Tibial artery (tissue), 4 donors: ENCODE measurements at regions not wholly inside any gene's neighbourhood (a gene's known extent, or its start where the extent isn't known, plus 50 kb on each side); places are given as distances from the start of the nearest gene placed in this dataset.

Experiments
- DNase-seq, 2 donors: peaks; one replicate each; pipeline ENCODE4 v3.0.0-alpha.2; 2019
- H3K27ac ChIP-seq, 2 donors: fragments of 200-600 bp; sonication (generic) in 1 of 2; 1 replicate in 1 of 2; 2 replicates in 1 of 2; pipeline ENCODE4 v1.5.1; 2018 to 2019; ENCODE audit warnings: mild to moderate bottlenecking in 1 of 2
- H3K27me3 ChIP-seq, 2 donors: fragments of 200-600 bp; sonication (generic) in 1 of 2; one replicate each; pipeline versions ENCODE4 v1.5.1 to v1.6.0; 2016 to 2019
- H3K36me3 ChIP-seq, 3 donors: fragments of 200-600 bp; sonication (generic) in 2 of 3; one replicate each; pipeline ENCODE4 v1.5.1; 2016 to 2019; ENCODE audit warnings: mild to moderate bottlenecking in 2 of 3
- H3K4me1 ChIP-seq, 4 donors: fragments of 200-600 bp; sonication (generic) in 2 of 4; 1 replicate in 3 of 4; 2 replicates in 1 of 4; pipeline ENCODE4 v1.5.1; 2016 to 2019
- H3K4me3 ChIP-seq, 2 donors: fragments of 200-600 bp; sonication (generic) in 1 of 2; 1 replicate in 1 of 2; 2 replicates in 1 of 2; pipeline ENCODE4 v1.5.1; 2018 to 2019; ENCODE audit warnings: mild to moderate bottlenecking in 2 of 2
- H3K9me3 ChIP-seq, 3 donors: fragments of 200-600 bp; sonication (generic) in 1 of 3; one replicate each; pipeline ENCODE4 v1.5.1; 2016 to 2019
- CTCF ChIP-seq, 2 experiments: fragments of 200-600 bp in 1 of 2; fragments of 450-650 bp in 1 of 2; IDR thresholded peaks; one replicate each; pipeline ENCODE4 v1.5.1; 2017 to 2019; ENCODE audit warnings: antibody characterized with exemption in 2 of 2, mild to moderate bottlenecking in 1 of 2, moderate library complexity in 1 of 2
- intact Hi-C: fragments of 100-400 bp; cut with DNase I; formaldehyde crosslinking; loops from one replicate; pipeline ENCODE4 v1.15.0; 2023; ENCODE audit warnings: low total_unique reads

DNA sequence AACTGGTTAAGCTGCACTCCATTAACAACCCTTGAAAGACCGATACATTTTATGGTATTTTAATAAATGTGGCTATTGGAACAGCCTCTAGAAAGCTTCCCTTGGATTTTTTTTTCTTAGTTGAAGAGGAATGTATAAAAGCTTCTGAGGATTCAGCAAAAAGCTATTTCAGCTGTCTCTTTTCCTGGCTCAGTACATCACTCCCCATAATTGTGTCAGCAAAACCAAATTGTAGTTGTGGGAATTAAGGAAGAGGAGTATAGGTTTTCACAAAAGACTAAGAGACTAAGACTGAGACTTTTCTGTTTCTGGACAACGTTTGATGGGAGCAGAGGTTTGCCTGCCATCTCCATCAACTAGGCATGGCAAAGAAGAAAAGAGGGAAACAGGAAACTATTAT lies 106.5 kb downstream of the C12orf50 start:
- Histone ChIP-seq H3K27me3 (no peaks in the 10 kb centered on the region), H3K36me3 (no peaks in the 10 kb centered on the region), H3K4me3 (no peak overlapping the region), H3K9me3 (no peaks in the 10 kb centered on the region), H3K27ac (no peak overlapping the region), H3K4me1 (no peaks in the 10 kb centered on the region)
- no peak for DNase-seq
- TF ChIP-seq CTCF (IDR thresholded peaks at IDR 0.05): no peak
- intact Hi-C loops: no loop called here

GRCh38 chr12:87921621-87922020 lies 107.6 kb downstream of the C12orf50 start:
- H3K4me1 ChIP-seq: no peaks in the 10 kb centered on the region
- no peak for TF ChIP-seq CTCF (IDR thresholded peaks at IDR 0.05)
- H3K9me3 ChIP-seq: no peaks in the 10 kb centered on the region
- H3K27ac ChIP-seq: no peak overlapping the region
- no peak for DNase-seq
- H3K4me3 ChIP-seq: no peak overlapping the region
- no peaks in the 10 kb centered on the region for H3K27me3 ChIP-seq
- no peaks in the 10 kb centered on the region for H3K36me3 ChIP-seq
- intact Hi-C loops: no loop called here

DNA sequence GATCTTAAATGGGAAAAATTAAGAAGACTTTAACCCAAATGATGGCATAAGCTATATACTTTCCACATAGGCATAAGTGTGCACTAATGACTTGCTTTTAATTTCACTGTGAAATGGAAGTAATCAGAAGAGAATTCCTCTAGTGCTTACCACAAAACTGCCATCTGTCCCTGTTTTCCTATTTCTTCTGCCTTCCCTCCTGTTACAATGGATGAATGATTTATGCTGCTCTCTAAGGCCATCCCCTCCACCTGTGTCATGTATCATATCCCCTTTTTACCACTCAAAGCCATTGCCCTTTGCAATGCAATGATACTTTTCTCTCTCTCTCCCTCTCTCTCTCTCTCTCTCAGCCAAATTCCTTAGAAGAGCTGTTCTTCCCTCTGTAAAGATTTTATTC lies 109.1 kb downstream of the C12orf50 start:
- intact Hi-C loops: no loop called here
- no peaks in the 10 kb centered on the region for H3K9me3 ChIP-seq
- no peak for DNase-seq
- TF ChIP-seq CTCF (IDR thresholded peaks at IDR 0.05): no peak
- H3K27me3 ChIP-seq: no peaks in the 10 kb centered on the region
- no peak overlapping the region for H3K27ac ChIP-seq
- no peak overlapping the region for H3K4me3 ChIP-seq
- H3K4me1 ChIP-seq: no peaks in the 10 kb centered on the region
- H3K36me3 ChIP-seq: no peaks in the 10 kb centered on the region

GRCh38 chr12:87901457-87901856 lies 127.7 kb downstream of the C12orf50 start:
- intact Hi-C loops: no loop called here

DNA sequence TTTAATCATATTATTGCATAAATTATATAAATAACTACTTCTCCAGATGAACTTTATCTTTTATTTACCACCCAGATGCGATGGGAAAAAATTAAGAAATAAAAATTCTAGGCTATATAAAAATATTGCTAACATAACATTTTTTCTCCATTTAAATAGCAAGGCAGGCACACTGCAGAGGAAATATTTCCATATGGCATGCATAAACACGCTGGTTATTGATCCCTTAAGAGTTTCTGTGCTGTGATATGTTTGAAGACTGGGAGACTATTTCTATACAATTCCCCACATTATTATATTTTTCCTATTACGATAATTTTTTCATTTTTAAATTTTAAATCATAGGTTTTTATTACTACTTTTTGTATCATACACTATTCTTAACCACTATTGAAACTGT lies 131.5 kb downstream of the C12orf50 start:
- no peaks in the 10 kb centered on the region for H3K27me3 ChIP-seq
- H3K4me1 ChIP-seq: no peaks in the 10 kb centered on the region
- H3K9me3 ChIP-seq: no peaks in the 10 kb centered on the region
- intact Hi-C loops: no loop called here
- no peak overlapping the region for H3K4me3 ChIP-seq
- DNase-seq: no peak
- H3K36me3 ChIP-seq: no peaks in the 10 kb centered on the region
- H3K27ac ChIP-seq: no peak overlapping the region
- no peak for TF ChIP-seq CTCF (IDR thresholded peaks at IDR 0.05)

More at GRCh38 chr12:87901457-87901856, 127.7 kb downstream of the C12orf50 start:
- H3K4me3 ChIP-seq: no peak overlapping the region
- no peak for DNase-seq
- H3K27ac ChIP-seq: no peak overlapping the region
- H3K27me3 ChIP-seq: no peaks in the 10 kb centered on the region
- no peaks in the 10 kb centered on the region for H3K4me1 ChIP-seq
- no peaks in the 10 kb centered on the region for H3K9me3 ChIP-seq
- no peak for TF ChIP-seq CTCF (IDR thresholded peaks at IDR 0.05)
- no peaks in the 10 kb centered on the region for H3K36me3 ChIP-seq

- no peak for TF ChIP-seq CTCF (IDR thresholded peaks at IDR 0.05)
- Histone ChIP-seq H3K27me3 (no peaks in the 10 kb centered on the region), H3K4me3 (no peak overlapping the region), H3K36me3 (no peaks in the 10 kb centered on the region), H3K27ac (no peak overlapping the region), H3K4me1 (no peaks in the 10 kb centered on the region), H3K9me3 (no peaks in the 10 kb centered on the region)
- intact Hi-C loops: no loop called here
- DNase-seq: no peak
Observed at GRCh38 chr12:87883806-87884205, 145.4 kb downstream of the C12orf50 start.
